H1 (cell line): ENCODE measurements at regions not wholly inside any gene's neighbourhood (a gene's known extent, or its start where the extent isn't known, plus 50 kb on each side); places are given as distances from the start of the nearest gene placed in this dataset.

Experiments
- ASH2L ChIP-seq: fragments of 200-600, 300-600 bp; sonication (generic); IDR thresholded peaks from one replicate; pipeline ENCODE4 v1.7.1; 2017; ENCODE audit warnings: low read length
- CBX5 ChIP-seq: fragments of 300-800, 300-1000 bp; sonication (generic); IDR thresholded peaks from 2 replicates; pipeline ENCODE4 v1.7.1; 2016; ENCODE audit warnings: antibody characterized with exemption, low read length, low read depth
- TF ChIP-seq, protein P1 (sequence below): fragments of 300-600 bp; sonication (generic); IDR thresholded peaks from 2 replicates; pipeline ENCODE4 v1.7.1; 2012; ENCODE audit warnings: low read length, moderate library complexity, mild to moderate bottlenecking, inconsistent platforms; ENCODE audit not compliant: insufficient replicate concordance

DNA sequence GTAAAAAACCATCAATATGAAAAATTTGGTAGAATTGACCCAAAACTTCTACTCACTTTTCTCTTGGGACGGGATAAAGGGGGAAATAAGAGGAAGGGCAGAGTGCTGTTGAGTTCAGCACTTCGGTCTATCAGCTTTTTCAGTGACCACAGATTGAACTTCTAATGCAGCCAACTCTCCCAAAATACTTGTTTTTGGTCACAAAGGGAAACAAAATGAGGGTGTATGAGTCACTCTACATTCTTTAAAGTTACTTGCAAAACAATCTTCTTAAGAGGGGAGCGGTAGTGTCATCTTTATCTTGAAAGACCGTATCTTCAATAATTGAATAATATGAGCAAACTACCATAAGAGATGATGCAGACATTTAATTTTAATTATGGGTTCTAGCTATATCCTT is 661.3 kb downstream of the CD109 start (continued):
- TF ChIP-seq, protein P1, sequence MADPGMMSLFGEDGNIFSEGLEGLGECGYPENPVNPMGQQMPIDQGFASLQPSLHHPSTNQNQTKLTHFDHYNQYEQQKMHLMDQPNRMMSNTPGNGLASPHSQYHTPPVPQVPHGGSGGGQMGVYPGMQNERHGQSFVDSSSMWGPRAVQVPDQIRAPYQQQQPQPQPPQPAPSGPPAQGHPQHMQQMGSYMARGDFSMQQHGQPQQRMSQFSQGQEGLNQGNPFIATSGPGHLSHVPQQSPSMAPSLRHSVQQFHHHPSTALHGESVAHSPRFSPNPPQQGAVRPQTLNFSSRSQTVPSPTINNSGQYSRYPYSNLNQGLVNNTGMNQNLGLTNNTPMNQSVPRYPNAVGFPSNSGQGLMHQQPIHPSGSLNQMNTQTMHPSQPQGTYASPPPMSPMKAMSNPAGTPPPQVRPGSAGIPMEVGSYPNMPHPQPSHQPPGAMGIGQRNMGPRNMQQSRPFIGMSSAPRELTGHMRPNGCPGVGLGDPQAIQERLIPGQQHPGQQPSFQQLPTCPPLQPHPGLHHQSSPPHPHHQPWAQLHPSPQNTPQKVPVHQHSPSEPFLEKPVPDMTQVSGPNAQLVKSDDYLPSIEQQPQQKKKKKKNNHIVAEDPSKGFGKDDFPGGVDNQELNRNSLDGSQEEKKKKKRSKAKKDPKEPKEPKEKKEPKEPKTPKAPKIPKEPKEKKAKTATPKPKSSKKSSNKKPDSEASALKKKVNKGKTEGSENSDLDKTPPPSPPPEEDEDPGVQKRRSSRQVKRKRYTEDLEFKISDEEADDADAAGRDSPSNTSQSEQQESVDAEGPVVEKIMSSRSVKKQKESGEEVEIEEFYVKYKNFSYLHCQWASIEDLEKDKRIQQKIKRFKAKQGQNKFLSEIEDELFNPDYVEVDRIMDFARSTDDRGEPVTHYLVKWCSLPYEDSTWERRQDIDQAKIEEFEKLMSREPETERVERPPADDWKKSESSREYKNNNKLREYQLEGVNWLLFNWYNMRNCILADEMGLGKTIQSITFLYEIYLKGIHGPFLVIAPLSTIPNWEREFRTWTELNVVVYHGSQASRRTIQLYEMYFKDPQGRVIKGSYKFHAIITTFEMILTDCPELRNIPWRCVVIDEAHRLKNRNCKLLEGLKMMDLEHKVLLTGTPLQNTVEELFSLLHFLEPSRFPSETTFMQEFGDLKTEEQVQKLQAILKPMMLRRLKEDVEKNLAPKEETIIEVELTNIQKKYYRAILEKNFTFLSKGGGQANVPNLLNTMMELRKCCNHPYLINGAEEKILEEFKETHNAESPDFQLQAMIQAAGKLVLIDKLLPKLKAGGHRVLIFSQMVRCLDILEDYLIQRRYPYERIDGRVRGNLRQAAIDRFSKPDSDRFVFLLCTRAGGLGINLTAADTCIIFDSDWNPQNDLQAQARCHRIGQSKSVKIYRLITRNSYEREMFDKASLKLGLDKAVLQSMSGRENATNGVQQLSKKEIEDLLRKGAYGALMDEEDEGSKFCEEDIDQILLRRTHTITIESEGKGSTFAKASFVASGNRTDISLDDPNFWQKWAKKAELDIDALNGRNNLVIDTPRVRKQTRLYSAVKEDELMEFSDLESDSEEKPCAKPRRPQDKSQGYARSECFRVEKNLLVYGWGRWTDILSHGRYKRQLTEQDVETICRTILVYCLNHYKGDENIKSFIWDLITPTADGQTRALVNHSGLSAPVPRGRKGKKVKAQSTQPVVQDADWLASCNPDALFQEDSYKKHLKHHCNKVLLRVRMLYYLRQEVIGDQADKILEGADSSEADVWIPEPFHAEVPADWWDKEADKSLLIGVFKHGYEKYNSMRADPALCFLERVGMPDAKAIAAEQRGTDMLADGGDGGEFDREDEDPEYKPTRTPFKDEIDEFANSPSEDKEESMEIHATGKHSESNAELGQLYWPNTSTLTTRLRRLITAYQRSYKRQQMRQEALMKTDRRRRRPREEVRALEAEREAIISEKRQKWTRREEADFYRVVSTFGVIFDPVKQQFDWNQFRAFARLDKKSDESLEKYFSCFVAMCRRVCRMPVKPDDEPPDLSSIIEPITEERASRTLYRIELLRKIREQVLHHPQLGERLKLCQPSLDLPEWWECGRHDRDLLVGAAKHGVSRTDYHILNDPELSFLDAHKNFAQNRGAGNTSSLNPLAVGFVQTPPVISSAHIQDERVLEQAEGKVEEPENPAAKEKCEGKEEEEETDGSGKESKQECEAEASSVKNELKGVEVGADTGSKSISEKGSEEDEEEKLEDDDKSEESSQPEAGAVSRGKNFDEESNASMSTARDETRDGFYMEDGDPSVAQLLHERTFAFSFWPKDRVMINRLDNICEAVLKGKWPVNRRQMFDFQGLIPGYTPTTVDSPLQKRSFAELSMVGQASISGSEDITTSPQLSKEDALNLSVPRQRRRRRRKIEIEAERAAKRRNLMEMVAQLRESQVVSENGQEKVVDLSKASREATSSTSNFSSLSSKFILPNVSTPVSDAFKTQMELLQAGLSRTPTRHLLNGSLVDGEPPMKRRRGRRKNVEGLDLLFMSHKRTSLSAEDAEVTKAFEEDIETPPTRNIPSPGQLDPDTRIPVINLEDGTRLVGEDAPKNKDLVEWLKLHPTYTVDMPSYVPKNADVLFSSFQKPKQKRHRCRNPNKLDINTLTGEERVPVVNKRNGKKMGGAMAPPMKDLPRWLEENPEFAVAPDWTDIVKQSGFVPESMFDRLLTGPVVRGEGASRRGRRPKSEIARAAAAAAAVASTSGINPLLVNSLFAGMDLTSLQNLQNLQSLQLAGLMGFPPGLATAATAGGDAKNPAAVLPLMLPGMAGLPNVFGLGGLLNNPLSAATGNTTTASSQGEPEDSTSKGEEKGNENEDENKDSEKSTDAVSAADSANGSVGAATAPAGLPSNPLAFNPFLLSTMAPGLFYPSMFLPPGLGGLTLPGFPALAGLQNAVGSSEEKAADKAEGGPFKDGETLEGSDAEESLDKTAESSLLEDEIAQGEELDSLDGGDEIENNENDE: no peak
- TF ChIP-seq ASH2L: no peak
- no peak for TF ChIP-seq CBX5
